Pancreas (tissue), 10 donors: ENCODE measurements at regions not wholly inside any gene's neighbourhood (a gene's known extent, or its start where the extent isn't known, plus 50 kb on each side); places are given as distances from the start of the nearest gene placed in this dataset.

Source experiments
- ATAC-seq, 4 donors: fragments of 200-7000 bp; cut with Tn5 transposase; one replicate each; pipeline versions ENCODE4 v1.8.0 to v1.9.1; 2020; ENCODE audit warnings: mild to moderate bottlenecking in 4 of 4, moderate library complexity in 4 of 4
- DNase-seq, 6 donors: peaks; one replicate each; pipeline ENCODE4 v3.0.0-alpha.2; 2020
- FAIRE-seq: peaks from 2 replicates; lab custom pipeline; 2012; peaks lifted over from hg19 to GRCh38; lab: Jason Lieb, UNC
- H3K27ac ChIP-seq, 4 donors: fragments of 200-600 bp; sonication (generic); 1 replicate in 3 of 4; 2 replicates in 1 of 4; pipeline versions ENCODE4 v1.5.0 to v1.8.0; 2020
- H3K27me3 ChIP-seq, 4 donors: fragments of 200-600 bp; one replicate each; pipeline ENCODE4 v1.8.0; 2021
- H3K36me3 ChIP-seq, 3 donors: fragments of 200-600 bp; sonication (generic) in 1 of 3; one replicate each; pipeline versions ENCODE4 v1.5.0 to v1.8.0; 2020 to 2021
- H3K4me1 ChIP-seq, 3 donors: fragments of 200-600 bp; one replicate each; pipeline ENCODE4 v1.8.0; 2021
- H3K4me3 ChIP-seq, 4 donors: fragments of 200-600 bp; sonication (generic) in 2 of 4; one replicate each; pipeline versions ENCODE4 v1.5.0 to v1.8.0; 2020 to 2021
- H3K9me3 ChIP-seq, 4 donors: fragments of 200-600 bp; one replicate each; pipeline ENCODE4 v1.8.0; 2021
- WGBS, 2 donors: extraction: QIAGEN DNeasy Blood & Tissue Kit; methylation state at CpG; one replicate each; pipeline ENCODE4 v1.1.7; 2013; 5-methylcytosine and 5-hydroxymethylcytosine counted together
- intact Hi-C, 3 donors: fragments of 100-400 bp; cut with DNase I; formaldehyde crosslinking; loops; one replicate each; pipeline versions ENCODE4 v1.11.1 to v1.14.2; 2022
- TF ChIP-seq, protein P1 (sequence below), 4 donors: fragments of 200-600 bp; sonication (generic) in 3 of 4; IDR thresholded peaks; one replicate each; pipeline versions ENCODE4 v1.5.0 to v1.8.0; 2021; ENCODE audit warnings: antibody characterized with exemption in 4 of 4
- donor health status: healthy with polysubstance abuse.
- donor health status: DM: no; HTN: no; CAD: no; lungs with moderate emphysema.
- donor health status: DM: no; HTN: no; CAD: no.
- donor health status: control.
- donor health status: control.
- donor health status: Bipolar disorder and iron deficiency.
- donor health status: DM: yes; HTN: yes; CAD: no.
- donor health status: DM: no; HTN: no; CAD: no.
- donor health status: DM: no; HTN: no; CAD: no.
- donor health status: DM: yes; HTN: yes; CAD: no.

DNA sequence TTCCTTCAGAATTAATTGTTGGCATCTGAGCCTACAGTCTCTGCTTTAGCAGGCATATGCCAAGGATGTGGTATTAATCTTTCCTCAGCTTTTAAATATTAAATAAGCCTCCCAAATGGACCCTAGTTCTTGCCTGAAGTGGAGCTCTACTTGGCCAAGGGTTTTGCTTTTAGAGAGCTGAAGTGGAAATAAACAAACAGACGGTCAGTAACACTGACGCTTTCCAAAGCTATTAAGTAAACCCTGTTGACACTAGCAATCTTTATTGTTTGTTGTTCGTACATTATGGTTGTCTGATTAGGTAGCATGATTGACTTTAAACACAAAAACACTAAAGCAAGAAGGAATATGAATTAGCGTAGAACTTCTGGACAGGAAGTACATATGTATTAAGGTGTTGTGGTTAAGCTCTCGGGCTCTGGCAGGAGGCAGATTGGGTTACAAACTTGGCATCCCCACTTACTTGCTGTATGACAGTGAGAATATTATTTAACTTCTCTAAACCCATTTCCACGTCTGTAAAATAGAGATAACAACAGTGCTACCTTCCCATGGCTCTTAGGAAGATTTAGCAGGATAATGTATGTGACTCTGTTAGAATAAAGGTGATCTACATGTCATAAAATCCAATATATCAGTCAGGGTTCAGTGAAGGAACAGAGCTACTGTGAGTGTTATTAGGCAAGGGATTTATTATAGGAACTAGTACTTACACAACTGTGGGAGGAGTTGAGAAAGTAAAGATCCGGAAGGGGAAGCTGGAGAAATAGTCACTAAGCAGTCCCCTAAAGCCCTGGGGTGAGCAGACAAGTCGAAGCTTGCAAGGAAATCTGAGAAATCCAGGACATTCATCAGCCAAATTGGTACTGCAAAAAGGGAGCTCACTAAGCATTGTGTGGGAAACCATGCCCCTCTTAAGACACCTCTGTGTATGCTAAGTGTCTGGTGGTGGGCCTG is 92.2 kb upstream of the ATF7IP start:
- Histone ChIP-seq H3K27me3 (no peaks in the 10 kb centered on the region), H3K4me1 (no peaks in the 10 kb centered on the region), H3K9me3 (no peaks in the 10 kb centered on the region), H3K27ac (peak overlapping the region in 2 of 4 donors; percentile 47 to 53), H3K4me3 (no peak overlapping the region), H3K36me3 (no peaks in the 10 kb centered on the region)
- intact Hi-C loops, result no loop called here
- 26 to 32% methylated on average over 8 of the region's 8 CpGs for WGBS, 2 donors
- FAIRE-seq (no peak), ATAC-seq (peak; percentile 43 to 74 (median 72)), DNase-seq (no peak)
- TF ChIP-seq, protein P1, sequence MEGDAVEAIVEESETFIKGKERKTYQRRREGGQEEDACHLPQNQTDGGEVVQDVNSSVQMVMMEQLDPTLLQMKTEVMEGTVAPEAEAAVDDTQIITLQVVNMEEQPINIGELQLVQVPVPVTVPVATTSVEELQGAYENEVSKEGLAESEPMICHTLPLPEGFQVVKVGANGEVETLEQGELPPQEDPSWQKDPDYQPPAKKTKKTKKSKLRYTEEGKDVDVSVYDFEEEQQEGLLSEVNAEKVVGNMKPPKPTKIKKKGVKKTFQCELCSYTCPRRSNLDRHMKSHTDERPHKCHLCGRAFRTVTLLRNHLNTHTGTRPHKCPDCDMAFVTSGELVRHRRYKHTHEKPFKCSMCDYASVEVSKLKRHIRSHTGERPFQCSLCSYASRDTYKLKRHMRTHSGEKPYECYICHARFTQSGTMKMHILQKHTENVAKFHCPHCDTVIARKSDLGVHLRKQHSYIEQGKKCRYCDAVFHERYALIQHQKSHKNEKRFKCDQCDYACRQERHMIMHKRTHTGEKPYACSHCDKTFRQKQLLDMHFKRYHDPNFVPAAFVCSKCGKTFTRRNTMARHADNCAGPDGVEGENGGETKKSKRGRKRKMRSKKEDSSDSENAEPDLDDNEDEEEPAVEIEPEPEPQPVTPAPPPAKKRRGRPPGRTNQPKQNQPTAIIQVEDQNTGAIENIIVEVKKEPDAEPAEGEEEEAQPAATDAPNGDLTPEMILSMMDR (IDR thresholded peaks at IDR 0.05), result no peak

DNA sequence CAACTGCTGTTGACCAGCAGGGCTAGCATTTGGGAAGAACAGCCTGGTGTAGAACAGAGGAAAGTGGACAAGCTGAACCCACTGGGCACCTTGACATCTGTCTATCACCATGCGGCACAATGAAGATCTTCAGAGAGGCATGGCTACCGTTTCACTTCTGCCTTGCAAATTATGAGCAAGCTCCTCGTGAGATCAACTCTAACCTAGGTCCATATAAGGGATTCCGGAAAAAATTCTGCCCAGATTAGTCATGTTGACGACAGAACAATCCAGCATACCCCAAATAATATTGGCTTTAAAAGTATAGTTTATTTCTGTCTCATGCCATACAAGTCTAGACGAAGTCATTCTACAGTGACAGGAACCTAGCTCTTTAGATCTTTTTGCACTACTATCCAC is 91.6 kb upstream of the ATF7IP start:
- Histone ChIP-seq H3K4me3 (no peak overlapping the region), H3K27me3 (no peaks in the 10 kb centered on the region), H3K4me1 (no peaks in the 10 kb centered on the region), H3K36me3 (no peaks in the 10 kb centered on the region), H3K27ac (peak overlapping the region in 1 of 4 donors; percentile 15), H3K9me3 (no peaks in the 10 kb centered on the region)
- WGBS, 2 donors, result 88 to 94% methylated on average over 6 of the region's 6 CpGs
- no peak for DNase-seq
- intact Hi-C loops, result no loop called here
- ATAC-seq, result peak in 2 of 4 donors; percentile 30 to 31
- no peak for FAIRE-seq
- TF ChIP-seq, protein P1 (IDR thresholded peaks at IDR 0.05), result no peak

DNA sequence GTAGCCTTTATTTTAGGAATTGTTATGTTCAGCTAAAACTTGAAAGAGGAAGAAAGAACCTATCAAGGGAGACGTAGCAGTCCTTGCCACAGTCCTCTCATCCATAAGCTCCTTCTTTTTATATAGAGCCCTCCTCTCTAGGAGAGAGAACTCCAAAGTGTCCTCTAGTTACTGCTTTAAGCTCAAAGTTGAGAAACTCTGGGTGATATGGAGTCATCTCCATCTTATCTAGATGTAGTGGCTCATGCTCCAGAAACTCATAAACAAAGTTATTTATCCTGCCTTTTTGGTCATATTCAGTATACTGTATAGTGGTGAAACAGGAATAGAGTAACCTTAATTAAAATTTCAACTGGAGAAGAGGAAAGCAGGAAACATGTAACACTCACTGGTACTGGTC is 90.4 kb upstream of the ATF7IP start:
- intact Hi-C loops, result no loop called here
- Histone ChIP-seq H3K27me3 (no peaks in the 10 kb centered on the region), H3K4me1 (no peaks in the 10 kb centered on the region), H3K4me3 (no peak overlapping the region), H3K36me3 (no peaks in the 10 kb centered on the region), H3K27ac (no peak overlapping the region), H3K9me3 (no peaks in the 10 kb centered on the region)
- ATAC-seq, result no peak
- WGBS, 2 donors, result 0 to 49% methylated on average over 1 of the region's 1 CpG
- no peak for FAIRE-seq
- TF ChIP-seq, protein P1 (IDR thresholded peaks at IDR 0.05), result no peak
- DNase-seq, result no peak

DNA sequence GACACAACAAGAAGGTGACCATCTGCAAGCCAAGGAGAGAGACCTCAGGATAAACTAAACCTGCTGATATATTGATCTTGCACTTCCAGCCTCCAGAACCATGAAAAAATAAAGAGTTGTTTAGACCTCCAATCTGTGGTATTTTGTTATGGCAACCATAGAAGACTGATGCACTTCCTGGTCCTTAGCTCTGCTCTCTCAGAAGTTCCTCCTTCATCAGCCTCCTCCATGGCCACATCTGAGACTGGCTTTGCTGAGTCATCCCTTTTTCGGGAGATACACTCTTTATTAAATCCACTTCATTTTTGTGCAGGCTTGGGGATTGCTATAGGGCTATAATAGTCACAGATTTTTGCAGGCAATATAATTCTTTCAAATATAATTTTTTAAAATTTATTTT is 89.6 kb upstream of the ATF7IP start:
- ATAC-seq (peak in 1 of 4 donors; percentile 29), DNase-seq (no peak), FAIRE-seq (no peak)
- no peaks in the 10 kb centered on the region for H3K4me1 ChIP-seq
- H3K36me3 ChIP-seq, result no peaks in the 10 kb centered on the region
- intact Hi-C loops, result no loop called here
- H3K27ac ChIP-seq, result no peak overlapping the region
- 73 to 87% methylated on average over 1 of the region's 1 CpG for WGBS, 2 donors
- no peaks in the 10 kb centered on the region for H3K9me3 ChIP-seq
- no peaks in the 10 kb centered on the region for H3K27me3 ChIP-seq
- no peak overlapping the region for H3K4me3 ChIP-seq
- TF ChIP-seq, protein P1 (IDR thresholded peaks at IDR 0.05), result no peak
